ENCODE measurements at regions not wholly inside any gene's neighbourhood (a gene's known extent, or its start where the extent isn't known, plus 50 kb on each side); places are given as distances from the start of the nearest gene placed in this dataset.

DNA sequence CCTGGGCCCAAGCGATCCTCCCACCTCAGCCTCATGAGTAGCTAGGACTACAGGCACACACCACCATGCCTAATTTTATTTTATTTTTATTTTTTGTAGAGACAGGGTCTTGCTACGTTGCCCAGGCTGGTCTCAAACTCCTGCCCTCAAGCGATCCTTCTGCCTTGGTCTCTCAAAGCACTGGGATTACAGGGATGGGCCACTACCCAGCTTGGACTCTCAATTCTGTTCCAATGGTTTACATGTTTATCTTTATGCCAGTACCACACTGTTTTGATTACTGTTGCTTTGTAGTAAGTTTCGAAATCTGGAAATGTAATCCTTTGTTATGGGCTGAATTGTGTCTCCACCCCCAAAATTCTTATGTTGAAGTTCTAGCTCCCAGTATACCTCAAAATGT is 88.4 kb upstream of the TARDBP start:
- H3K9me3 ChIP-seq (ENCODE audit: low read depth), result no peaks in the 10 kb centered on the region
- DNase-seq (ENCODE audit: low spot score), result no peak
- H3K27me3 ChIP-seq, result no peaks in the 10 kb centered on the region
- no peaks in the 10 kb centered on the region for H4K20me1 ChIP-seq (ENCODE audit: insufficient read depth, poor library complexity, severe bottlenecking)
- no peaks in the 10 kb centered on the region for H3K79me2 ChIP-seq
- no peaks in the 10 kb centered on the region for H3K9me2 ChIP-seq (replicated peaks; ENCODE audit: insufficient read depth)
- TF ChIP-seq EZH2phosphoT487 (IDR thresholded peaks at IDR 0.05; ENCODE audit: low read depth, severe bottlenecking, unreplicated experiment) (no peak), EZH2 (IDR thresholded peaks at IDR 0.05; ENCODE audit: borderline replicate concordance) (no peak)
- TF ChIP-seq, protein P1, sequence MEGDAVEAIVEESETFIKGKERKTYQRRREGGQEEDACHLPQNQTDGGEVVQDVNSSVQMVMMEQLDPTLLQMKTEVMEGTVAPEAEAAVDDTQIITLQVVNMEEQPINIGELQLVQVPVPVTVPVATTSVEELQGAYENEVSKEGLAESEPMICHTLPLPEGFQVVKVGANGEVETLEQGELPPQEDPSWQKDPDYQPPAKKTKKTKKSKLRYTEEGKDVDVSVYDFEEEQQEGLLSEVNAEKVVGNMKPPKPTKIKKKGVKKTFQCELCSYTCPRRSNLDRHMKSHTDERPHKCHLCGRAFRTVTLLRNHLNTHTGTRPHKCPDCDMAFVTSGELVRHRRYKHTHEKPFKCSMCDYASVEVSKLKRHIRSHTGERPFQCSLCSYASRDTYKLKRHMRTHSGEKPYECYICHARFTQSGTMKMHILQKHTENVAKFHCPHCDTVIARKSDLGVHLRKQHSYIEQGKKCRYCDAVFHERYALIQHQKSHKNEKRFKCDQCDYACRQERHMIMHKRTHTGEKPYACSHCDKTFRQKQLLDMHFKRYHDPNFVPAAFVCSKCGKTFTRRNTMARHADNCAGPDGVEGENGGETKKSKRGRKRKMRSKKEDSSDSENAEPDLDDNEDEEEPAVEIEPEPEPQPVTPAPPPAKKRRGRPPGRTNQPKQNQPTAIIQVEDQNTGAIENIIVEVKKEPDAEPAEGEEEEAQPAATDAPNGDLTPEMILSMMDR (IDR thresholded peaks at IDR 0.05; ENCODE audit: poor library complexity), result no peak
- WGBS (ENCODE audit: low lambda C conversion rate, missing lambda C conversion rate), result 96% methylated on average over 4 of the region's 4 CpGs
- no peak overlapping the region for H2AFZ ChIP-seq
- no peak overlapping the region for H3K4me2 ChIP-seq
- no peak overlapping the region for H3K27ac ChIP-seq
- no peaks in the 10 kb centered on the region for H3K4me1 ChIP-seq (ENCODE audit: insufficient read depth)
- no peaks in the 10 kb centered on the region for H3K36me3 ChIP-seq (replicated peaks; ENCODE audit: insufficient read depth, low read depth)
- no peak overlapping the region for H3K4me3 ChIP-seq

DNA sequence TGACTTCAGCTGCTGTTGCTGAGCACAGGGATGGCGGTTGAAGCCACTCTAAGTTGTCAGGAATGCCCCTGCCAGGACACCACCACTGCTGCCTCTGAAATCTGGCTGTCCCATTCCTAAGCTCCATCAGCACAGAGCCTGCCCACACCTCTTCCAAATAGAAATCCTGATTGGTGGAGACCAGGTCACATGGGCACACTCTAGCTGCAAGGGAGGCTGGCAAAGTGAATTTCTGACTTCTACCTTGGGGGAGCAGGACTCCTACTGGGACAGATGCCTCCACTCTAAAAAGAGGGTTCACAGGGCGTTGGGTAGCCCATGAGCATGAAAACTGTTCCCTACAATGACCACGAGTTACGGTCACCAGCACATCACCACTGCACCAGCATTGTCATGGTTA is 83.8 kb upstream of the TARDBP start:
- Histone ChIP-seq H3K27ac (no peak overlapping the region), H3K4me3 (no peak overlapping the region), H3K9me2 (replicated peaks; ENCODE audit: insufficient read depth) (no peaks in the 10 kb centered on the region), H2AFZ (no peak overlapping the region), H3K36me3 (replicated peaks; ENCODE audit: insufficient read depth, low read depth) (no peaks in the 10 kb centered on the region), H3K27me3 (no peaks in the 10 kb centered on the region), H3K79me2 (no peaks in the 10 kb centered on the region), H3K9me3 (ENCODE audit: low read depth) (no peaks in the 10 kb centered on the region), H4K20me1 (ENCODE audit: insufficient read depth, poor library complexity, severe bottlenecking) (no peaks in the 10 kb centered on the region), H3K4me1 (ENCODE audit: insufficient read depth) (no peaks in the 10 kb centered on the region), H3K4me2 (no peak overlapping the region)
- TF ChIP-seq, protein P1 (IDR thresholded peaks at IDR 0.05; ENCODE audit: poor library complexity), result no peak
- TF ChIP-seq EZH2 (IDR thresholded peaks at IDR 0.05; ENCODE audit: borderline replicate concordance) (no peak), EZH2phosphoT487 (IDR thresholded peaks at IDR 0.05; ENCODE audit: low read depth, severe bottlenecking, unreplicated experiment) (no peak)
- DNase-seq (ENCODE audit: low spot score), result no peak
- WGBS (ENCODE audit: low lambda C conversion rate, missing lambda C conversion rate), result 86% methylated on average over 4 of the region's 4 CpGs

DNA sequence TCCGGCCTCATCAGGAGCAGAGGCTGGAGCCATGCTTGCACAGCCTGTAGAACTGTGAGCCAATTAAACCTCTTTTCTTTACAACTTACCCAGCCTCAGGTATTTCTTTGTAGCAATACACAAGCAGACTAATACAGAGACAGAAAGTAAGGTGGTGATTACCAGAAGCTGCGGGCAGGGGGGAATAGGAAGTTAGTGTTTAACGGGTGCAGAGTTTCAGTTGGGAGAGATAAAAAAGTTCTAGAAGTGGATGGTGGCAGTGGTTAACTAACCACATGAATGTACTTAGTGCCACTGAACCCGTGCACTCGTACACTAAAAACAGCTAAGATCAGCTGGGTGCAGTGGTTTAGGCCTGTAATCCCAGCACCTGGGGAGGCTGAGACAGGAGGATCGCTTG is 80.4 kb upstream of the TARDBP start:
- H3K4me1 ChIP-seq (ENCODE audit: insufficient read depth), result no peaks in the 10 kb centered on the region
- H3K9me3 ChIP-seq (ENCODE audit: low read depth), result no peaks in the 10 kb centered on the region
- no peaks in the 10 kb centered on the region for H3K27me3 ChIP-seq
- WGBS (ENCODE audit: low lambda C conversion rate, missing lambda C conversion rate), result 87% methylated on average over 6 of the region's 6 CpGs
- no peaks in the 10 kb centered on the region for H3K36me3 ChIP-seq (replicated peaks; ENCODE audit: insufficient read depth, low read depth)
- no peaks in the 10 kb centered on the region for H3K79me2 ChIP-seq
- H2AFZ ChIP-seq, result no peak overlapping the region
- TF ChIP-seq, protein P1 (IDR thresholded peaks at IDR 0.05; ENCODE audit: poor library complexity), result no peak
- no peak for TF ChIP-seq EZH2 (IDR thresholded peaks at IDR 0.05; ENCODE audit: borderline replicate concordance)
- no peak overlapping the region for H3K27ac ChIP-seq
- H3K9me2 ChIP-seq (replicated peaks; ENCODE audit: insufficient read depth), result no peaks in the 10 kb centered on the region
- DNase-seq (ENCODE audit: low spot score), result no peak
- no peak overlapping the region for H3K4me2 ChIP-seq
- no peaks in the 10 kb centered on the region for H4K20me1 ChIP-seq (ENCODE audit: insufficient read depth, poor library complexity, severe bottlenecking)
- no peak overlapping the region for H3K4me3 ChIP-seq
